H1 (cell line): ENCODE measurements at regions not wholly inside any gene's neighbourhood (a gene's known extent, or its start where the extent isn't known, plus 50 kb on each side); places are given as distances from the start of the nearest gene placed in this dataset.

ENCODE experiments used
- CBX5 ChIP-seq: fragments of 300-800, 300-1000 bp; sonication (generic); IDR thresholded peaks from 2 replicates; pipeline ENCODE4 v1.7.1; 2016; ENCODE audit warnings: antibody characterized with exemption, low read length, low read depth
- CTCF ChIP-seq, 3 experiments: IDR thresholded peaks; 1 replicate in 2 of 3; 2 replicates in 1 of 3; pipeline versions ENCODE4 v1.5.1 to v1.6.1; 2011; ENCODE audit warnings: low read length in 3 of 3, mild to moderate bottlenecking in 3 of 3, inconsistent platforms in 2 of 3, low read depth in 1 of 3, moderate library complexity in 1 of 3; ENCODE audit not compliant: insufficient read depth in 1 of 3; ENCODE audit errors: control extremely low read depth in 1 of 3
- EZH2 ChIP-seq: fragments of 200-600 bp; sonication (generic); IDR thresholded peaks from 2 replicates; pipeline ENCODE4 v1.7.1; 2012; ENCODE audit warnings: low read depth, mild to moderate bottlenecking, moderate library complexity, low read length, inconsistent platforms; ENCODE audit not compliant: severe bottlenecking
- GABPA ChIP-seq: IDR thresholded peaks from 2 replicates; pipeline ENCODE4 v1.6.1; 2011; ENCODE audit warnings: mild to moderate bottlenecking, low read length, moderate library complexity, borderline replicate concordance; ENCODE audit not compliant: insufficient read depth
- HDAC2 ChIP-seq, 2 experiments: fragments of 300-600 bp in 1 of 2; sonication (generic) in 1 of 2; IDR thresholded peaks; 2 replicates each; pipeline ENCODE4 v1.6.1; 2011 to 2012; ENCODE audit warnings: low read depth in 2 of 2, low read length in 2 of 2, mild to moderate bottlenecking in 2 of 2, moderate library complexity in 2 of 2, borderline replicate concordance in 1 of 2, inconsistent platforms in 1 of 2
- JUN ChIP-seq: IDR thresholded peaks from 2 replicates; pipeline ENCODE4 v1.6.1; 2011; ENCODE audit warnings: low read depth, mild to moderate bottlenecking, improper control_type of control experiment, low read length
- JUND ChIP-seq: IDR thresholded peaks from 2 replicates; pipeline ENCODE4 v1.6.1; 2011; ENCODE audit warnings: mild to moderate bottlenecking, improper control_type of control experiment, low read length
- RAD21 ChIP-seq, 2 experiments: IDR thresholded peaks in 1 of 2; conservative IDR thresholded peaks in 1 of 2; 2 replicates each; pipeline ENCODE4 v1.6.1; 2011; ENCODE audit warnings: low read depth in 2 of 2, low read length in 2 of 2, improper control_type of control experiment in 1 of 2, inconsistent platforms in 1 of 2, mild to moderate bottlenecking in 1 of 2, moderate library complexity in 1 of 2
- RXRA ChIP-seq: IDR thresholded peaks from 2 replicates; pipeline ENCODE4 v1.6.1; 2011; ENCODE audit warnings: low read depth, mild to moderate bottlenecking, low read length, moderate library complexity; ENCODE audit not compliant: insufficient read depth
- YY1 ChIP-seq: IDR thresholded peaks from 2 replicates; pipeline ENCODE4 v1.6.1; 2011; ENCODE audit warnings: low read depth, mild to moderate bottlenecking, low read length
- ZNF274 ChIP-seq: IDR thresholded peaks from 2 replicates; pipeline ENCODE4 v1.7.0; 2012; ENCODE audit warnings: low read length, borderline replicate concordance; ENCODE audit errors: extremely low read depth

DNA sequence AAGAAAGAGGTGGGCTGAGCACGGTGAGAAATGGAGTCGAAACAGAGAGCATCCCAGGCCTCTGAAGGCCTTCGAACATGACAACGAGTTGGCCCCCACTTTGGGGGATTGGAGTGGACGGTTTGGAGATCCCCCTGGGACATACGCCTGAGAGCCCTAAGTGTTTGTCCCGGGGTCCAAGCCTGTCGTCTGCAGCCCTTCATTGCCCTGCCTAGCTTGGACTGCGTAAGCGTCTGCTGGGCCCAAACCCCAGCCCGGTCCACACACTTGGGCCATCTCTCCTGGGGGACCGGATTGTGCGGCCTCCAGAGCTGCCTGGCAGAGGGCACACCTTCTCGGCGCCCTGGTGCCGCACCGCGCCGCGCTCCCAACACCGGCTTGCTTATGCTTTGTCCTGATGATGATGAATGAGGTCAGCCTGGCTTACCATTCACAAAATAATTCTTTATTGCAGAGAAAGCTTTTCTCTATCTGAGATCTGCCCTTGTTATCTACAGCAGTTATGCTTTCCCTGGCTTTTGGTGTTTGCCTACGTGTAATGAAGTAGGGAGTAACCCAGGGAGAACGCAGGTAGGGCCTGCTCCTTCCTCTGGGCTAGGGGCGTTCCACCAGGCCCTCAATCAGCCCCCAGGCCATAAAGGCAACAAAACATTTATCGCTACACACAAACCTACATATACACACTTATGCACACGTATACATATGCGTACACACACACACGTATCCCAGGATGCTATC lies 85.9 kb upstream of the PPARA start:
- TF ChIP-seq GABPA (no peak), HDAC2 (IDR thresholded peaks at IDR 0.05; ENCODE audit: borderline replicate concordance in 1 of 2, low read depth in 2 of 2, low read length in 2 of 2) (no peak), EZH2 (no peak), JUND (no peak), CBX5 (no peak), CTCF (IDR thresholded peaks at IDR 0.05; ENCODE audit: control extremely low read depth in 1 of 3, insufficient read depth in 1 of 3, low read depth in 1 of 3, low read length in 3 of 3) (no peak), RXRA (no peak), JUN (no peak), RAD21 (IDR thresholded peaks at IDR 0.05 in 1 of 2, conservative IDR thresholded peaks at IDR 0.05 in 1 of 2; ENCODE audit: low read depth in 2 of 2, low read length in 2 of 2) (no peak), ZNF274 (no peak), YY1 (no peak)
